Frontal cortex (tissue), 3 donors: ENCODE measurements at regions not wholly inside any gene's neighbourhood (a gene's known extent, or its start where the extent isn't known, plus 50 kb on each side); places are given as distances from the start of the nearest gene placed in this dataset.

Source experiments
- DNase-seq, 2 donors: peaks; one replicate each; pipeline ENCODE4 v3.0.0; 2012; ENCODE audit warnings: low spot score in 2 of 2
- FAIRE-seq: peaks from 2 replicates; lab custom pipeline; 2012; peaks lifted over from hg19 to GRCh38; lab: Jason Lieb, UNC
- donor health status: control.
- donor health status: control.
- donor health status: control.

GRCh38 chr10:54958844-54959243, 157.8 kb upstream of the PCDH15 start:
- FAIRE-seq = no peak

GRCh38 chr10:54947605-54948004, 146.6 kb upstream of the PCDH15 start:
- no peak for DNase-seq
- FAIRE-seq = no peak

More at GRCh38 chr10:54958844-54959243, 157.8 kb upstream of the PCDH15 start:
- DNase-seq = no peak

GRCh38 chr10:54940418-54940817, 139.4 kb upstream of the PCDH15 start:
- DNase-seq = no peak
- FAIRE-seq = no peak

GRCh38 chr10:54914049-54914448, 113.0 kb upstream of the PCDH15 start:
- FAIRE-seq (no peak), DNase-seq (no peak)

GRCh38 chr10:54909165-54909564, 108.1 kb upstream of the PCDH15 start:
- FAIRE-seq = no peak
- no peak for DNase-seq

- DNase-seq (no peak), FAIRE-seq (no peak)
Observed at GRCh38 chr10:54908019-54908418, 107.0 kb upstream of the PCDH15 start.

GRCh38 chr10:54906940-54907339, 105.9 kb upstream of the PCDH15 start:
- FAIRE-seq = no peak
- no peak for DNase-seq

GRCh38 chr10:54905578-54906192, 104.7 kb upstream of the PCDH15 start:
- no peak for FAIRE-seq

GRCh38 chr10:54904833-54905232, 103.8 kb upstream of the PCDH15 start:
- FAIRE-seq (no peak), DNase-seq (no peak)

More at GRCh38 chr10:54905578-54906192, 104.7 kb upstream of the PCDH15 start:
- no peak for DNase-seq

- no peak for DNase-seq
- FAIRE-seq = no peak
Observed at GRCh38 chr10:54903745-54904144, 102.7 kb upstream of the PCDH15 start.

GRCh38 chr10:54900584-54900983, 99.6 kb upstream of the PCDH15 start:
- no peak for FAIRE-seq
- no peak for DNase-seq

- no peak for DNase-seq
- no peak for FAIRE-seq
Observed at GRCh38 chr10:54880996-54881395, 80.0 kb upstream of the PCDH15 start.

GRCh38 chr10:54869022-54869421, 68.0 kb upstream of the PCDH15 start:
- DNase-seq (no peak), FAIRE-seq (no peak)

- no peak for FAIRE-seq
- DNase-seq = no peak
Observed at GRCh38 chr10:54866666-54867065, 65.6 kb upstream of the PCDH15 start.

- DNase-seq = no peak
- FAIRE-seq = no peak
Observed at GRCh38 chr10:54854843-54855242, 53.8 kb upstream of the PCDH15 start.

GRCh38 chr10:54854389-54854788, 53.4 kb upstream of the PCDH15 start:
- FAIRE-seq (no peak), DNase-seq (no peak)

- no peak for DNase-seq
- no peak for FAIRE-seq
Observed at GRCh38 chr10:54853883-54854282, 52.9 kb upstream of the PCDH15 start.
